ENCODE measurements at regions not wholly inside any gene's neighbourhood (a gene's known extent, or its start where the extent isn't known, plus 50 kb on each side); places are given as distances from the start of the nearest gene placed in this dataset.
A peak's percentile ranks its signal among the peaks of the same experiment; 100 is the strongest.

DNA sequence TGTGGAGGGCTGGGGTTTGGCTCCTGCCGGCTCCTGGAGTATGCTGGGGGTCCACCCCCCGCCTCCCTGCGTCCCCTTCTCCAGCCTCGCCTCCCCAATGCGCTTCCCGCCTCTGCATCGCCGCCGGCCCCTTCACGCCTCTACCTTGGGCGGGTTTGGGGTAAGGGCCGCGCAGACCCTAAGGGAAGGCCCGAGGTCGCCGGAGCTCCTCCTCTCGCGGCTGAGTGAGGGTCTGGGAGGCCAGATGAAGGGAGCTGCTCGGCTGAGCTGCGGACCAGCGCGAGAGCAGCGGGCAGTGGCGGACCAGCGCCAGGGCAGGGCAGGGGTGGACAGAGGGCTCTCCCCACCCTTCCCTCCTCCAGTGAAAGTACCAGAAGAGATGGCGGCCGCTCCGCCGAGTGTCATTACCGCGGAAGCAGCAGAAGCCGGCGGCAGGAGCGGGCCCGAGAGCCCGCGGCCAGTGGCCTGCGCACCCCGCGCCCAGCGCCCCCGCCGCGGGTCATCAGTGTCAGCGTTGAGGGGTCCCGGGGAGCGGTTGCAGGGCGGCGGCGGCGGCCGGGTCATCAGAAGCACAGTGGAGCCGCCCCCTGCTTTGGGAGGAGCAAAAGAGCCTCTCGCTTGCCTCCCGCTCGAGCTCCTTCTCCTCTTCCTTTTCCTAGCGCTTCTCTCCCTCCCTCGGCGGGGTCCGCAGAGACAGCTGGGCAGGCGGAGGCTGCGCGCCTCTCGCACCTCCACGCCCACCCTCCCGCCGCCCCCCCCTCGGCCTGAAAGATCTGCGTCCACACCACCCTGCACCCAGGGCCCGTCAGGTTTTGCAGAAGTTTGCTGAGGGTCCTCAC, 255.6 kb upstream of the CADM1 start:
- Histone ChIP-seq H4K20me1 (ENCODE audit: insufficient read depth) (no peaks in the 10 kb centered on the region), H3F3A (replicated peaks; ENCODE audit: insufficient read depth) (no peaks in the 10 kb centered on the region), H3K27ac (ENCODE audit: low read depth in 2 of 2, low read length in 1 of 2) (no peak overlapping the region), H3K9ac (no peak overlapping the region), H3K9me3 (no peaks in the 10 kb centered on the region), H3K79me2 (ENCODE audit: insufficient read depth) (no peaks in the 10 kb centered on the region), H3K4me2 (peak overlapping the region; percentile 11; the same call in 1 of the 2 replicates), H3K4me3 (ENCODE audit: low read depth in 2 of 2, low read length in 1 of 2) (no peak overlapping the region), H3K27me3 (ENCODE audit: insufficient read depth) (no peaks in the 10 kb centered on the region), H3K36me3 (replicated peaks in 1 of 2; ENCODE audit: control insufficient read depth in 1 of 2, insufficient read depth in 2 of 2, low read length in 1 of 2) (no peaks in the 10 kb centered on the region), H3K4me1 (ENCODE audit: control insufficient read depth in 1 of 2, insufficient read depth in 2 of 2, low read depth in 1 of 2, low read length in 1 of 2) (no peaks in the 10 kb centered on the region; a peak in 1 of 4 replicates), H3K9me2 (no peaks in the 10 kb centered on the region), H2AFZ (ENCODE audit: low read depth) (no peak overlapping the region)
- TF ChIP-seq RXRA (IDR thresholded peaks at IDR 0.05; ENCODE audit: borderline replicate concordance, low read depth) (no peak), FOXJ3 (CRISPR knock-in tag; IDR thresholded peaks at IDR 0.05) (no peak), FOSL2 (IDR thresholded peaks at IDR 0.05; ENCODE audit: borderline replicate concordance, low read depth) (no peak), GABPA (IDR thresholded peaks at IDR 0.05; ENCODE audit: low read depth) (no peak), REST (IDR thresholded peaks at IDR 0.05; ENCODE audit: low read depth, low read length) (no peak), RAD21 (IDR thresholded peaks at IDR 0.05; ENCODE audit: low read length) (no peak), MXI1 (IDR thresholded peaks at IDR 0.05; ENCODE audit: low read depth, low read length) (no peak)
- TF ChIP-seq, protein P1, sequence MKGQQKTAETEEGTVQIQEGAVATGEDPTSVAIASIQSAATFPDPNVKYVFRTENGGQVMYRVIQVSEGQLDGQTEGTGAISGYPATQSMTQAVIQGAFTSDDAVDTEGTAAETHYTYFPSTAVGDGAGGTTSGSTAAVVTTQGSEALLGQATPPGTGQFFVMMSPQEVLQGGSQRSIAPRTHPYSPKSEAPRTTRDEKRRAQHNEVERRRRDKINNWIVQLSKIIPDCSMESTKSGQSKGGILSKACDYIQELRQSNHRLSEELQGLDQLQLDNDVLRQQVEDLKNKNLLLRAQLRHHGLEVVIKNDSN (IDR thresholded peaks at IDR 0.05; ENCODE audit: borderline replicate concordance, low read depth): no peak
- TF ChIP-seq, protein P2, sequence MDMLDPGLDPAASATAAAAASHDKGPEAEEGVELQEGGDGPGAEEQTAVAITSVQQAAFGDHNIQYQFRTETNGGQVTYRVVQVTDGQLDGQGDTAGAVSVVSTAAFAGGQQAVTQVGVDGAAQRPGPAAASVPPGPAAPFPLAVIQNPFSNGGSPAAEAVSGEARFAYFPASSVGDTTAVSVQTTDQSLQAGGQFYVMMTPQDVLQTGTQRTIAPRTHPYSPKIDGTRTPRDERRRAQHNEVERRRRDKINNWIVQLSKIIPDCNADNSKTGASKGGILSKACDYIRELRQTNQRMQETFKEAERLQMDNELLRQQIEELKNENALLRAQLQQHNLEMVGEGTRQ (IDR thresholded peaks at IDR 0.05; ENCODE audit: borderline replicate concordance, low read depth, low read length): no peak
- peak; percentile 61 for DNase-seq
- ChIA-PET CTCF (interaction anchor here (1.0 kb wide), 1 partner anchor 11 kb away, joined by 3 read pairs; no protein-coding TSS in a partner anchor), POLR2A (no interaction called here)
- WGBS (ENCODE audit: low lambda C conversion rate): 56% methylated on average over 33 of the region's 70 CpGs

- WGBS (ENCODE audit: low lambda C conversion rate): 64% methylated on average over 8 of the region's 8 CpGs
- no peaks in the 10 kb centered on the region for H3K9me3 ChIP-seq
- POLR2A ChIA-PET: interaction anchor here (0.9 kb wide), 1 partner anchor 15 kb away, joined by 3 read pairs; no protein-coding TSS in a partner anchor
- no peak for TF ChIP-seq YY1 (IDR thresholded peaks at IDR 0.05; ENCODE audit: low read depth)
- no peak for TF ChIP-seq MXI1 (IDR thresholded peaks at IDR 0.05; ENCODE audit: low read depth, low read length)
- TF ChIP-seq, protein P1 (IDR thresholded peaks at IDR 0.05; ENCODE audit: borderline replicate concordance, low read depth): no peak
- TF ChIP-seq SIN3A (IDR thresholded peaks at IDR 0.05; ENCODE audit: borderline replicate concordance, low read depth, low read length): no peak
- no peak for TF ChIP-seq NRF1 (IDR thresholded peaks at IDR 0.05; ENCODE audit: low read depth, low read length)
- no peak for TF ChIP-seq TAF1 (IDR thresholded peaks at IDR 0.05; ENCODE audit: borderline replicate concordance, low read depth, low read length)
- TF ChIP-seq, protein P3, sequence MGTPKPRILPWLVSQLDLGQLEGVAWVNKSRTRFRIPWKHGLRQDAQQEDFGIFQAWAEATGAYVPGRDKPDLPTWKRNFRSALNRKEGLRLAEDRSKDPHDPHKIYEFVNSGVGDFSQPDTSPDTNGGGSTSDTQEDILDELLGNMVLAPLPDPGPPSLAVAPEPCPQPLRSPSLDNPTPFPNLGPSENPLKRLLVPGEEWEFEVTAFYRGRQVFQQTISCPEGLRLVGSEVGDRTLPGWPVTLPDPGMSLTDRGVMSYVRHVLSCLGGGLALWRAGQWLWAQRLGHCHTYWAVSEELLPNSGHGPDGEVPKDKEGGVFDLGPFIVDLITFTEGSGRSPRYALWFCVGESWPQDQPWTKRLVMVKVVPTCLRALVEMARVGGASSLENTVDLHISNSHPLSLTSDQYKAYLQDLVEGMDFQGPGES (IDR thresholded peaks at IDR 0.05; ENCODE audit: low read depth, low read length): no peak
- TF ChIP-seq CHD2 (IDR thresholded peaks at IDR 0.05; ENCODE audit: low read length, partially characterized antibody): no peak
- TF ChIP-seq RCOR1 (IDR thresholded peaks at IDR 0.05; ENCODE audit: low read length): no peak
- TF ChIP-seq RXRA (IDR thresholded peaks at IDR 0.05; ENCODE audit: borderline replicate concordance, low read depth): no peak
- no peak for TF ChIP-seq NFIC (IDR thresholded peaks at IDR 0.05; ENCODE audit: borderline replicate concordance)
- TF ChIP-seq ELF1 (IDR thresholded peaks at IDR 0.05): no peak
These were observed 253.8 kb upstream of the CADM1 start for GRCh38 chr11:115758011-115758410.

More at GRCh38 chr11:115758011-115758410, 253.8 kb upstream of the CADM1 start:
- CTCF ChIA-PET: interaction anchor here (1.0 kb wide), 1 partner anchor 176 kb away, joined by 3 read pairs; no protein-coding TSS in a partner anchor
- no peak overlapping the region for H3K9ac ChIP-seq
- H3K4me1 ChIP-seq (ENCODE audit: control insufficient read depth in 1 of 2, insufficient read depth in 2 of 2, low read depth in 1 of 2, low read length in 1 of 2): peaks cover 0 to 3% of the 10 kb centered on the region in 2 experiments; a peak in 1 of 4 replicates
- H3K79me2 ChIP-seq (ENCODE audit: insufficient read depth): no peaks in the 10 kb centered on the region
- H3K27me3 ChIP-seq (ENCODE audit: insufficient read depth): no peaks in the 10 kb centered on the region
- no peaks in the 10 kb centered on the region for H3F3A ChIP-seq (replicated peaks; ENCODE audit: insufficient read depth)
- H2AFZ ChIP-seq (ENCODE audit: low read depth): no peak overlapping the region
- no peak overlapping the region for H3K27ac ChIP-seq (ENCODE audit: low read depth in 2 of 2, low read length in 1 of 2)
- no peaks in the 10 kb centered on the region for H4K20me1 ChIP-seq (ENCODE audit: insufficient read depth)
- no peak for DNase-seq
- H3K36me3 ChIP-seq (replicated peaks in 1 of 2; ENCODE audit: control insufficient read depth in 1 of 2, insufficient read depth in 2 of 2, low read length in 1 of 2): no peaks in the 10 kb centered on the region
- H3K9me2 ChIP-seq: no peaks in the 10 kb centered on the region
- H3K4me2 ChIP-seq: no peak overlapping the region
- H3K4me3 ChIP-seq (ENCODE audit: low read depth in 2 of 2, low read length in 1 of 2): no peak overlapping the region

All from SK-N-SH (cell line).